ENCODE measurements at regions not wholly inside any gene's neighbourhood (a gene's known extent, or its start where the extent isn't known, plus 50 kb on each side); places are given as distances from the start of the nearest gene placed in this dataset.
A peak's percentile ranks its signal among the peaks of the same experiment; 100 is the strongest.

DNA sequence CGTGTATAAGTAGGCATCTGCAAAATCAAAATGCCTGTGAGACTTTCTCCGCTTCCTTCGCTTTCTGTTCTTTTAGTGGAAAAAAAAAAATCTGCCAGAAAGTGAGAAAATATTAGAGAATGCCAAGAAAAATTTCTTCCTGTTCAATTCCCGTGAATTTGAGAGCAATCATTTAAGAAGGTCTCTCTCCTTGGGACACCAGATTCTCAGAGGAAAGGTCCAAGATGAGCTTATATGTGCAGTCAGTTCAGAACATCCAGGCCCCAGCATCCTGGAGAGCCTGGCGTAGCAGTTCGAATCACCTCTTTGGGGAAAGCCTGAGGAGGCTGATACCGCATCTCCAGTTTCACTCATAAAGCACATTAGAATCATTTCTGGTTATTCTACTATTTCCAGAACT, 912.8 kb downstream of the GALC start:
- H3K4me3 ChIP-seq (ENCODE audit: low read length) = no peak overlapping the region
- TF ChIP-seq CTCF (conservative IDR thresholded peaks at IDR 0.05; ENCODE audit: low read depth, low read length) = no peak
- no peak for DNase-seq (ENCODE audit: low read depth)

GRCh38 chr14:87079416-87079815, 913.6 kb downstream of the GALC start:
- no peak for DNase-seq (ENCODE audit: low read depth)
- no peak overlapping the region for H3K4me3 ChIP-seq (ENCODE audit: low read length)
- no peak for TF ChIP-seq CTCF (conservative IDR thresholded peaks at IDR 0.05; ENCODE audit: low read depth, low read length)

GRCh38 chr14:87076922-87077321, 916.1 kb downstream of the GALC start:
- DNase-seq (ENCODE audit: low read depth) = no peak
- no peak overlapping the region for H3K4me3 ChIP-seq (ENCODE audit: low read length)
- TF ChIP-seq CTCF (conservative IDR thresholded peaks at IDR 0.05; ENCODE audit: low read depth, low read length) = no peak

GRCh38 chr14:87076146-87076545, 916.8 kb downstream of the GALC start:
- no peak for TF ChIP-seq CTCF (conservative IDR thresholded peaks at IDR 0.05; ENCODE audit: low read depth, low read length)
- no peak overlapping the region for H3K4me3 ChIP-seq (ENCODE audit: low read length)
- peak; percentile 19 for DNase-seq (ENCODE audit: low read depth)

DNA sequence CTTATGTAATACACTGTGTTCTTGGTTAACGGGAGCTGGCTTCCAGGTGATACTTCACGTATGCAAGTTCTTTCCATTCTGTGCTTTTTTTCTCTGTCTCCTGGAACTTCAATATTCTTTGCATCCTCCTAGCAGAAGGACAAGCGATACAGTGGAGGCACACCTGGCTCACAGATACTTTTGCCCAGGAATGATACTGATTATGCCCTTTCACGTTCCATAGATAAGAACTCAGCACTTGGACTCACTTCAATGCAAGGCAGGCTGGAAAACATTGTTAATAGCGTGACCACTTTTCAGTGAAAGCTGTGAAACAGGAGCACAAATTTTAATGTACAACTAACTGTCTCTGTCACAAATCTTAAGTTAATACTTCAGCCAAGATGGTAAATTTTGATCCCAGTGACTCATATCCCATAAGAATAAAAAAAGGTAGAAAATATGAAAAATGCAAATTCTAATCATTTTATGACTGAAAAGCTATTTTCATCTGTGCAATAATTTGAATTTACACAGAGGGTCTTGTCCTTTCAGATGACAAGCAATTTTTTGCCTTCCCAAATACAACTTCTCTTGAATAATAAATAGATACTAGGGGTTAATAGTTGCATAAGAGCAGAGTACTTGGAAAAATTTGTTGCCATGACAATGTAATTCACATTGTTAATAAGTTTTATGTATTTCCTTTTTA, 919.0 kb downstream of the GALC start:
- TF ChIP-seq CTCF (conservative IDR thresholded peaks at IDR 0.05; ENCODE audit: low read depth, low read length) = no peak
- H3K4me3 ChIP-seq (ENCODE audit: low read length) = no peak overlapping the region
- DNase-seq (ENCODE audit: low read depth) = no peak

DNA sequence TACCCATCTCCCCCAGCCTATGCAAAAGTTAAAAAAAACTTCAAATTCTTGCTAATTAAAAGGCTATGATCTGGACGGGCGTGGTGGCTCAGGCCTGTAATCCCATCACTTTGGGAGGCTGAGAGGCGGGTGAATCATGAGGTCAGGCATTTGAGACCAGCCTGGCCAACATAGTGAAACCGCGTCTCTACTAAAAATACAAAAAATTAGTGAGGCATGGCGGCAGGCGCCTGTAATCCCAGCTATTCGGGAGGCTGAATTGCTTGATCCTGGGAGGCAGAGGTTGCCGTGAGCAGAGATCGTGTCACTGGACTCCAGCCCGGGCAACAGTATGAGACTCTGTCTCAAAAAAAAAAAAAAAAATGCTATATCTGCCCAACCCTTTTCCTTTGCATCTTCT, 925.4 kb downstream of the GALC start:
- H3K4me3 ChIP-seq (ENCODE audit: low read length) = no peak overlapping the region
- TF ChIP-seq CTCF (conservative IDR thresholded peaks at IDR 0.05; ENCODE audit: low read depth, low read length) = no peak
- DNase-seq (ENCODE audit: low read depth) = peak; percentile 19

- no peak for DNase-seq (ENCODE audit: low read depth)
- TF ChIP-seq CTCF (conservative IDR thresholded peaks at IDR 0.05; ENCODE audit: low read depth, low read length) = no peak
Observed at GRCh38 chr14:87067061-87067460, 925.9 kb downstream of the GALC start.

More at GRCh38 chr14:87067061-87067460, 925.9 kb downstream of the GALC start:
- no peak overlapping the region for H3K4me3 ChIP-seq (ENCODE audit: low read length)
